ENCODE measurements at regions not wholly inside any gene's neighbourhood (a gene's known extent, or its start where the extent isn't known, plus 50 kb on each side); places are given as distances from the start of the nearest gene placed in this dataset.

DNA sequence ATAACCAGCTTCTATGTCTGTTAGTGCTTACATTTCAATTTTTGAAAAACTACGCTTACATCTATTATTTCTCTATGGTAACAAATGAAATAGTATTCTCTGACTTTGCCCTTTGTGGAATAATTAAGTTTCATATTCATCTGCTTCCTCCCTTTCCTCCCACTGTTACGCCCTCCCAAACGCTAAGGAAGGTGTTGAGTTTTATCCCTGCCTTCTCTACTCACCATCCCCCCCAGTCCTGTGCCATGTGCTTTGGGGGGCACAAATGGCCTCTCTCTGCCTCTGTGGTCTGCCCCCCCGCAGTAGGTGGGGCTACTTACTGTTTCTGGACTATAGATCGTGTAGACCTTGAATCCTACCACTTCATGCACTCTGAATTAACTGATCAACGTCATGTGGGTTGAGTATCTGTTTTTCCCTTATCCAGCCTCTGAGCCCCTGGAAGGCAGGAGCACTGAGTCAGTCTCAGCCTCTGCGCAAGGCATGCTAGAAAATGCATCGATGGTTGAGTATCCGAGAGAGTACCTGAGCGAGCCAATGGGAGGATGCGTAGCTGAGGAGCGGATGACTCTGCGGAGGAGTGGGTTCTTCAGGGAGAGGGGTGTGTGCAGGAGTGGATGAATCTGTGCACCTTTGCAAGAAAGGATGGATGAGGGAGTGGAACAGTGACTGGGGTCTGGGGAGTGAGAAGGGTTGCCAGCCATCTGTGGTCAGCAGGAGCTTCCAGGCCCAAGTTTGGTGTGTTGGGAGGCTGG, 114.5 kb upstream of the RTL1 start:
- H3K4me1 Mint-ChIP-seq (ENCODE audit: low read depth), result no peaks in the 10 kb centered on the region
- no peak overlapping the region for H3K4me3 Mint-ChIP-seq
- CTCF ChIA-PET, result no interaction called here
- H3K27ac Mint-ChIP-seq, result no peak overlapping the region
- TF ChIP-seq, protein P1, sequence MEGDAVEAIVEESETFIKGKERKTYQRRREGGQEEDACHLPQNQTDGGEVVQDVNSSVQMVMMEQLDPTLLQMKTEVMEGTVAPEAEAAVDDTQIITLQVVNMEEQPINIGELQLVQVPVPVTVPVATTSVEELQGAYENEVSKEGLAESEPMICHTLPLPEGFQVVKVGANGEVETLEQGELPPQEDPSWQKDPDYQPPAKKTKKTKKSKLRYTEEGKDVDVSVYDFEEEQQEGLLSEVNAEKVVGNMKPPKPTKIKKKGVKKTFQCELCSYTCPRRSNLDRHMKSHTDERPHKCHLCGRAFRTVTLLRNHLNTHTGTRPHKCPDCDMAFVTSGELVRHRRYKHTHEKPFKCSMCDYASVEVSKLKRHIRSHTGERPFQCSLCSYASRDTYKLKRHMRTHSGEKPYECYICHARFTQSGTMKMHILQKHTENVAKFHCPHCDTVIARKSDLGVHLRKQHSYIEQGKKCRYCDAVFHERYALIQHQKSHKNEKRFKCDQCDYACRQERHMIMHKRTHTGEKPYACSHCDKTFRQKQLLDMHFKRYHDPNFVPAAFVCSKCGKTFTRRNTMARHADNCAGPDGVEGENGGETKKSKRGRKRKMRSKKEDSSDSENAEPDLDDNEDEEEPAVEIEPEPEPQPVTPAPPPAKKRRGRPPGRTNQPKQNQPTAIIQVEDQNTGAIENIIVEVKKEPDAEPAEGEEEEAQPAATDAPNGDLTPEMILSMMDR (IDR thresholded peaks at IDR 0.05), result no peak
- intact Hi-C loops (cut with micrococcal nuclease), result no loop called here
- H3K9me3 Mint-ChIP-seq, result no peaks in the 10 kb centered on the region
- no peaks in the 10 kb centered on the region for H3K36me3 Mint-ChIP-seq (ENCODE audit: low read depth)
- peaks cover 8% of the 10 kb centered on the region for H3K27me3 Mint-ChIP-seq
- ATAC-seq (no peak), DNase-seq (no peak)
- POLR2A ChIA-PET, result no interaction called here

- Mint-ChIP-seq H3K36me3 (ENCODE audit: low read depth) (no peaks in the 10 kb centered on the region), H3K4me1 (ENCODE audit: low read depth) (no peaks in the 10 kb centered on the region), H3K9me3 (no peaks in the 10 kb centered on the region), H3K27me3 (peaks cover 8% of the 10 kb centered on the region), H3K27ac (no peak overlapping the region), H3K4me3 (no peak overlapping the region)
- CTCF ChIA-PET, result no interaction called here
- DNase-seq (no peak), ATAC-seq (no peak)
- TF ChIP-seq, protein P1 (IDR thresholded peaks at IDR 0.05), result no peak
- POLR2A ChIA-PET, result no interaction called here
- intact Hi-C loops (cut with micrococcal nuclease), result no loop called here
These were observed 115.2 kb upstream of the RTL1 start for GRCh38 chr14:101018561-101019290.

GRCh38 chr14:101019541-101019940, 116.0 kb upstream of the RTL1 start:
- DNase-seq (no peak), ATAC-seq (no peak)
- TF ChIP-seq, protein P1 (IDR thresholded peaks at IDR 0.05), result no peak
- no peak overlapping the region for H3K4me3 Mint-ChIP-seq
- no peak overlapping the region for H3K27ac Mint-ChIP-seq
- CTCF ChIA-PET, result no interaction called here
- POLR2A ChIA-PET, result no interaction called here
- H3K4me1 Mint-ChIP-seq (ENCODE audit: low read depth), result no peaks in the 10 kb centered on the region
- intact Hi-C loops (cut with micrococcal nuclease), result no loop called here
- H3K9me3 Mint-ChIP-seq, result no peaks in the 10 kb centered on the region
- no peaks in the 10 kb centered on the region for H3K36me3 Mint-ChIP-seq (ENCODE audit: low read depth)
- peaks cover 8% of the 10 kb centered on the region for H3K27me3 Mint-ChIP-seq

DNA sequence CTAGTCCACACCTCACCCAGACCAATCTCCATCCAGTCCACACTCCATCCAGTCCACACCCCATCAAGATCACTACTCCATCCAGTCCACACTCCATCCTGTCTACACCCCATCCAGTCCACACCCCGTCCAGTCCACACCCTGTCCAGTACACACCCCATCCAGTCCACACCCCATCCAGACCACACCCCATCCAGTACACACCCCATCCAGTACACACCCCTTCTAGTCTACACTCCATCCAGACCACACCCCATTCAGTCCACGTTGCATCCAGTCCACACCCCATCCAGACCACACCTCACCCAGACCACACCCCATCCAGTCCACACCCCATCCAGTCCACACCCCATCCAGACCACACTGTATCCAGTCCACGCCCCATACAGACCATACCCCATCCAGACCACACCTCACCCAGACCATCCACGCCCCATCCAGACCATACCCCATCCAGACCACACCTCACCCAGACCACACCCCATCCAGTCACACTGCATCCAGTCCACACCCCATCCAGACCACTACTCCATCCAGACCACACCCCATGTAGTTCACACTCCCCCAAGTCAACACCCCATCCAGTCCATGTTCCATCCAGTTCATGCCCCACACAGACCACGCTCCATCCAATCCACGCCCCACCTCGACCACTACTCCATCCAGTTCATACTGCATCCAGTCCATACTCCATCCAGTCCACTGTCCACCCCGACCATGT, 116.6 kb upstream of the RTL1 start:
- TF ChIP-seq, protein P1 (IDR thresholded peaks at IDR 0.05), result no peak
- ATAC-seq, result no peak
- Mint-ChIP-seq H3K4me1 (ENCODE audit: low read depth) (no peaks in the 10 kb centered on the region), H3K9me3 (no peaks in the 10 kb centered on the region), H3K4me3 (no peak overlapping the region), H3K36me3 (ENCODE audit: low read depth) (no peaks in the 10 kb centered on the region), H3K27me3 (peaks cover 8% of the 10 kb centered on the region), H3K27ac (no peak overlapping the region)
- intact Hi-C loops (cut with micrococcal nuclease), result no loop called here
- no peak for DNase-seq
- CTCF ChIA-PET, result no interaction called here
- POLR2A ChIA-PET, result no interaction called here
